Small intestine (tissue), 7 donors: ENCODE measurements at regions not wholly inside any gene's neighbourhood (a gene's known extent, or its start where the extent isn't known, plus 50 kb on each side); places are given as distances from the start of the nearest gene placed in this dataset.

Experiments
- DNase-seq, 2 donors: peaks; one replicate each; pipeline versions ENCODE4 v3.0.0 to v3.0.0-alpha.2; 2013
- FAIRE-seq: peaks from 2 replicates; lab custom pipeline; 2012; peaks lifted over from hg19 to GRCh38; lab: Jason Lieb, UNC
- H3K27ac ChIP-seq, 3 donors: one replicate each; pipeline ENCODE4 v1.5.1; 2013; ENCODE audit warnings: low read length in 2 of 3, mild to moderate bottlenecking in 2 of 3, control low read depth in 1 of 3, inconsistent platforms in 1 of 3, low read depth in 1 of 3, moderate library complexity in 1 of 3
- H3K27me3 ChIP-seq, 3 donors: one replicate each; pipeline ENCODE4 v1.6.1; 2013; ENCODE audit warnings: low read length in 3 of 3, inconsistent platforms in 1 of 3; ENCODE audit not compliant: control insufficient read depth in 3 of 3, insufficient read depth in 3 of 3
- H3K36me3 ChIP-seq, 3 donors: one replicate each; pipeline ENCODE4 v1.6.1; 2013; ENCODE audit warnings: low read length in 3 of 3, inconsistent platforms in 1 of 3, low read depth in 1 of 3, mild to moderate bottlenecking in 1 of 3, moderate library complexity in 1 of 3; ENCODE audit not compliant: control insufficient read depth in 3 of 3, insufficient read depth in 2 of 3
- H3K4me1 ChIP-seq, 3 donors: one replicate each; pipeline ENCODE4 v1.6.1; 2013; ENCODE audit warnings: low read length in 2 of 3, inconsistent platforms in 1 of 3, low read depth in 1 of 3, mild to moderate bottlenecking in 1 of 3, moderate library complexity in 1 of 3; ENCODE audit not compliant: control insufficient read depth in 3 of 3, insufficient read depth in 2 of 3
- H3K4me3 ChIP-seq, 3 donors: one replicate each; pipeline ENCODE4 v1.5.1; 2013; ENCODE audit warnings: low read length in 3 of 3, control low read depth in 1 of 3, inconsistent platforms in 1 of 3, low read depth in 1 of 3, mild to moderate bottlenecking in 1 of 3, moderate library complexity in 1 of 3
- H3K9me3 ChIP-seq, 2 donors: one replicate each; pipeline ENCODE4 v1.6.1; 2013; ENCODE audit warnings: low read depth in 1 of 2, low read length in 1 of 2; ENCODE audit not compliant: control insufficient read depth in 2 of 2, insufficient read depth in 1 of 2
- WGBS, 3 donors: extraction: QIAGEN DNeasy Blood & Tissue Kit; methylation state at CpG; one replicate each; pipeline ENCODE4 v1.1.7; 2013; 5-methylcytosine and 5-hydroxymethylcytosine counted together
- donor health status: healthy with polysubstance abuse.
- donor health status: control.
- donor health status: control.
- donor health status: Bipolar disorder and iron deficiency.
- donor health status: healthy.

GRCh38 chr10:65377687-65378086, 1548.1 kb upstream of the LRRTM3 start:
- no peaks in the 10 kb centered on the region for H3K4me1 ChIP-seq
- no peaks in the 10 kb centered on the region for H3K9me3 ChIP-seq
- 31 to 60% (median 48%) methylated on average over 1 of the region's 1 CpG for WGBS, 3 donors
- H3K4me3 ChIP-seq = no peak overlapping the region
- H3K27ac ChIP-seq = no peak overlapping the region
- DNase-seq (no peak), FAIRE-seq (no peak)
- no peaks in the 10 kb centered on the region for H3K27me3 ChIP-seq
- no peaks in the 10 kb centered on the region for H3K36me3 ChIP-seq

DNA sequence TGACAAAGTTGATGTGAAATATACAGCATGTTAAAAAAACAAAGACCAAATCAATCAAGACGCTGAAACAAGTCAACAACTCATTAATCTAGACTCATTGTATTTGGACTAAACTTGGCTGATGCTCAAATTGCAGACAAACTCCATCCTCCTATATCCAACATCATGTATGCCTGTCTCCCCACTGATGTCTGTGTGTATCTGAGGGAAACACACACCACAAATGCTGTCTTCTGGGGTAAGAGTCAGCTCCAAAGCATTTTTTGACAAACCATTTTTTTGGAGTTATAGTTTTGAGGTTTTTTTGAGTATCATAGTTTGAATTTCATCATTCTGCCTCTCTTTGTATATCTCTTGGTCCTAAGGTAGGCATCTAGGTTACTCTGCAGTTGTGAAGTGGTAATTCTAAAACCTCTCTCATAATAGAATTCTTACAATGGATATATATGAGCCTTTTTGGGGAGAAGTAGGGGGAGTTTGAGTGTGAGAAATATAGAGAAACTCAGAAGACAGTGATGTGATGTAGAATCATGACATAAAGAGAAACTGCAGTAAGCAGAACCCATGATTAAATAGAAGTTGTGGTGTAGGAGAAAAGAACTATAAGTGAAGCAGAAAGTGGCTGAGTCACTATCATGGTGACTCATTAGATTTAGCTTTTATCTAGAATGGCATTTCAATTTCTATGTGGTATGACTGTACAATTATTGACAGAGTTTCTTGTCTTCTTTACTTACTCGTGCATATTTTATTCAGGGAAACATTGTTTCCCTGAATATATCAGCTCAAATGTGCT, 1531.1 kb upstream of the LRRTM3 start:
- no peaks in the 10 kb centered on the region for H3K36me3 ChIP-seq
- H3K27ac ChIP-seq = no peak overlapping the region
- WGBS, 3 donors = 17 to 37% (median 33%) methylated on average over 2 of the region's 2 CpGs
- H3K27me3 ChIP-seq = no peaks in the 10 kb centered on the region
- no peaks in the 10 kb centered on the region for H3K4me1 ChIP-seq
- no peak overlapping the region for H3K4me3 ChIP-seq
- DNase-seq (no peak), FAIRE-seq (no peak)
- H3K9me3 ChIP-seq = no peaks in the 10 kb centered on the region

DNA sequence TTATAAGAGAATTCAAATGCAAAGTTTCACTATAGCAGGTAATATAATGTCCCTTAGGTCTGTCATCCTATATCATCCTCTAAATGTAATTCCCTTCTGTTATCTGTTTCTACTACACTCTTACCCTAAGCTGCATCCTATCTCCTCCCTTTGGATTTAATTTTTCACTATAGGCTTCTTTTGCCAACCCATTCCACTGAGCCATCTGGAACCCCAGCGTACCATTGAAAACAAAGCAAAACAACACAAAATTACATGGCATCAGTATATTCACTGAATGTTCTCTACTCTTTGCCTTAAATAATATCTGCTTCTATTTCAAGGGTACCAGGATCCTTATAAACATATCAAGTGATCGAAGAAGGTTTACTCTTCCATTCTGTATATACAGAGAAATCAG, 1530.2 kb upstream of the LRRTM3 start:
- Histone ChIP-seq H3K27ac (no peak overlapping the region), H3K9me3 (no peaks in the 10 kb centered on the region), H3K4me3 (no peak overlapping the region), H3K4me1 (no peaks in the 10 kb centered on the region), H3K36me3 (no peaks in the 10 kb centered on the region), H3K27me3 (no peaks in the 10 kb centered on the region)
- DNase-seq = no peak
- no peak for FAIRE-seq
- WGBS, 3 donors = 85 to 90% (median 86%) methylated on average over 2 of the region's 2 CpGs

- Histone ChIP-seq H3K27me3 (no peaks in the 10 kb centered on the region), H3K9me3 (no peaks in the 10 kb centered on the region), H3K27ac (no peak overlapping the region), H3K4me3 (no peak overlapping the region), H3K36me3 (no peaks in the 10 kb centered on the region), H3K4me1 (no peaks in the 10 kb centered on the region)
- no peak for DNase-seq
- WGBS, 3 donors = 71 to 85% (median 83%) methylated on average over 3 of the region's 3 CpGs
- no peak for FAIRE-seq
These were observed 1528.8 kb upstream of the LRRTM3 start for GRCh38 chr10:65396997-65397396.

- Histone ChIP-seq H3K36me3 (no peaks in the 10 kb centered on the region), H3K4me3 (no peak overlapping the region), H3K27ac (no peak overlapping the region), H3K27me3 (no peaks in the 10 kb centered on the region), H3K9me3 (no peaks in the 10 kb centered on the region), H3K4me1 (no peaks in the 10 kb centered on the region)
- 62 to 86% (median 62%) methylated on average over 2 of the region's 2 CpGs for WGBS, 3 donors
- no peak for DNase-seq
- FAIRE-seq = no peak
These were observed 1517.4 kb upstream of the LRRTM3 start for GRCh38 chr10:65408401-65408800.

GRCh38 chr10:65413001-65413400, 1512.8 kb upstream of the LRRTM3 start:
- FAIRE-seq = no peak
- H3K4me1 ChIP-seq = no peaks in the 10 kb centered on the region
- H3K27me3 ChIP-seq = no peaks in the 10 kb centered on the region
- H3K4me3 ChIP-seq = no peak overlapping the region
- peaks cover 0 to 3% of the 10 kb centered on the region in 2 donors for H3K9me3 ChIP-seq
- H3K27ac ChIP-seq = no peak overlapping the region
- 92 to 96% (median 95%) methylated on average over 2 of the region's 2 CpGs for WGBS, 3 donors
- no peak for DNase-seq
- H3K36me3 ChIP-seq = no peaks in the 10 kb centered on the region

GRCh38 chr10:65415318-65415717, 1510.5 kb upstream of the LRRTM3 start:
- peaks cover 0 to 3% of the 10 kb centered on the region in 2 donors for H3K9me3 ChIP-seq
- FAIRE-seq (no peak), DNase-seq (no peak)
- no peaks in the 10 kb centered on the region for H3K27me3 ChIP-seq
- H3K36me3 ChIP-seq = no peaks in the 10 kb centered on the region
- no peak overlapping the region for H3K4me3 ChIP-seq
- no peak overlapping the region for H3K27ac ChIP-seq
- no peaks in the 10 kb centered on the region for H3K4me1 ChIP-seq

GRCh38 chr10:65416094-65416493, 1509.7 kb upstream of the LRRTM3 start:
- H3K27me3 ChIP-seq = no peaks in the 10 kb centered on the region
- no peak for FAIRE-seq
- WGBS, 3 donors = 75 to 94% (median 89%) methylated on average over 1 of the region's 1 CpG

GRCh38 chr10:65419629-65420028, 1506.2 kb upstream of the LRRTM3 start:
- Histone ChIP-seq H3K4me1 (no peaks in the 10 kb centered on the region), H3K9me3 (no peaks in the 10 kb centered on the region), H3K4me3 (no peak overlapping the region), H3K27ac (no peak overlapping the region), H3K36me3 (no peaks in the 10 kb centered on the region), H3K27me3 (no peaks in the 10 kb centered on the region)
- WGBS, 3 donors = 9 to 60% (median 23%) methylated on average over 2 of the region's 2 CpGs
- DNase-seq = no peak
- no peak for FAIRE-seq

More at GRCh38 chr10:65416094-65416493, 1509.7 kb upstream of the LRRTM3 start:
- no peak overlapping the region for H3K27ac ChIP-seq
- H3K9me3 ChIP-seq = peaks cover 0 to 3% of the 10 kb centered on the region in 2 donors
- H3K36me3 ChIP-seq = no peaks in the 10 kb centered on the region
- no peaks in the 10 kb centered on the region for H3K4me1 ChIP-seq
- no peak overlapping the region for H3K4me3 ChIP-seq
- DNase-seq = no peak
